Astrocyte (in vitro differentiated cells and primary cell): ENCODE measurements at regions not wholly inside any gene's neighbourhood (a gene's known extent, or its start where the extent isn't known, plus 50 kb on each side); places are given as distances from the start of the nearest gene placed in this dataset.

Experiments
- EZH2 ChIP-seq: IDR thresholded peaks from 2 replicates; pipeline ENCODE4 v1.6.1; 2012; ENCODE audit warnings: mild to moderate bottlenecking, low read length, inconsistent platforms; ENCODE audit not compliant: insufficient read depth
- TF ChIP-seq, protein P1 (sequence below): IDR thresholded peaks from 2 replicates; pipeline ENCODE4 v1.5.1; 2011; ENCODE audit warnings: low read depth, mild to moderate bottlenecking, inconsistent platforms, low read length, moderate library complexity; ENCODE audit not compliant: insufficient read depth

DNA sequence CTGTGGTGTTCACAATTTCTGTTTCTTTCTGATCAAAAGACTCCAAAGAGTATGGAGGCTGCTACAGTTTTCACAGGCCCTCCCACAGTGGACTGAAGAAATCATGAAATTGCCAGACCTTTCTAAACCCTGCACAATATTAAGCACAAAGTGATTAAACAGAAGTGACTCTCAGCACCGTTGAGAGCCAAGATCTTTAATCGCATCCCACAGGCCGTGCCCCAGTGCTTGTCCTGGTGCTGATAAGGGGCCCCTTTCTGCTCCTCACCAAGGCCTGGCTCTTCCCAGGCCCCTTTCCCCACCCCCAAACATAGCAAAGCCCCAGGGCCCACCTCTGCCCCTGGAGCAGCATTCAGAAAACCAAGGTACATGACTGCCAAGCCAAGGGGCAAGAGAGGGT is 57.4 kb upstream of the BMAL1 start:
- TF ChIP-seq, protein P1, sequence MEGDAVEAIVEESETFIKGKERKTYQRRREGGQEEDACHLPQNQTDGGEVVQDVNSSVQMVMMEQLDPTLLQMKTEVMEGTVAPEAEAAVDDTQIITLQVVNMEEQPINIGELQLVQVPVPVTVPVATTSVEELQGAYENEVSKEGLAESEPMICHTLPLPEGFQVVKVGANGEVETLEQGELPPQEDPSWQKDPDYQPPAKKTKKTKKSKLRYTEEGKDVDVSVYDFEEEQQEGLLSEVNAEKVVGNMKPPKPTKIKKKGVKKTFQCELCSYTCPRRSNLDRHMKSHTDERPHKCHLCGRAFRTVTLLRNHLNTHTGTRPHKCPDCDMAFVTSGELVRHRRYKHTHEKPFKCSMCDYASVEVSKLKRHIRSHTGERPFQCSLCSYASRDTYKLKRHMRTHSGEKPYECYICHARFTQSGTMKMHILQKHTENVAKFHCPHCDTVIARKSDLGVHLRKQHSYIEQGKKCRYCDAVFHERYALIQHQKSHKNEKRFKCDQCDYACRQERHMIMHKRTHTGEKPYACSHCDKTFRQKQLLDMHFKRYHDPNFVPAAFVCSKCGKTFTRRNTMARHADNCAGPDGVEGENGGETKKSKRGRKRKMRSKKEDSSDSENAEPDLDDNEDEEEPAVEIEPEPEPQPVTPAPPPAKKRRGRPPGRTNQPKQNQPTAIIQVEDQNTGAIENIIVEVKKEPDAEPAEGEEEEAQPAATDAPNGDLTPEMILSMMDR = no peak
- TF ChIP-seq EZH2 = no peak
